NCI-H526 (cell line): ENCODE measurements at regions not wholly inside any gene's neighbourhood (a gene's known extent, or its start where the extent isn't known, plus 50 kb on each side); places are given as distances from the start of the nearest gene placed in this dataset.
"Not testable (repeated sequence)": the region's sequence is repeated elsewhere in the genome, so short reads cannot be mapped to it uniquely, and the experiment has no call there.

ENCODE experiments used
- DNase-seq, 2 experiments: peaks; one replicate each; lab custom pipeline; 2025; lab: John Stamatoyannopoulos, UW

GRCh38 chr2:34549710-34550345 is 950.7 kb upstream of the FAM98A start:
- DNase-seq, result no peak

GRCh38 chr2:34547900-34548299 is 948.8 kb upstream of the FAM98A start:
- no peak for DNase-seq

GRCh38 chr2:34547340-34547739 is 948.2 kb upstream of the FAM98A start:
- DNase-seq, result peak in 1 of 2 experiments; percentile 8

- DNase-seq, result peak; percentile 22 to 24
These were observed 946.5 kb upstream of the FAM98A start for GRCh38 chr2:34545486-34546136.

GRCh38 chr2:34534761-34535160 is 935.7 kb upstream of the FAM98A start:
- no peak for DNase-seq

- no peak for DNase-seq
These were observed 935.2 kb upstream of the FAM98A start for GRCh38 chr2:34534341-34534740.

GRCh38 chr2:34533585-34534183 is 934.6 kb upstream of the FAM98A start:
- no peak for DNase-seq

- no peak for DNase-seq
These were observed 930.9 kb upstream of the FAM98A start for GRCh38 chr2:34529965-34530364.

- no peak for DNase-seq
These were observed 924.9 kb upstream of the FAM98A start for GRCh38 chr2:34523958-34524514.

- DNase-seq, result no peak
These were observed 920.6 kb upstream of the FAM98A start for GRCh38 chr2:34519659-34520058.

GRCh38 chr2:34498561-34498960 is 899.5 kb upstream of the FAM98A start:
- no peak for DNase-seq

GRCh38 chr2:34494192-34494591 is 895.1 kb upstream of the FAM98A start:
- not testable (repeated sequence) for DNase-seq

GRCh38 chr2:34492561-34493455 is 893.7 kb upstream of the FAM98A start:
- DNase-seq, result no peak

- DNase-seq, result no peak
These were observed 887.9 kb upstream of the FAM98A start for GRCh38 chr2:34486965-34487364.

- no peak for DNase-seq
These were observed 882.4 kb upstream of the FAM98A start for GRCh38 chr2:34481542-34481941.

- DNase-seq, result no peak
These were observed 881.3 kb upstream of the FAM98A start for GRCh38 chr2:34480366-34480765.

GRCh38 chr2:34475156-34475555 is 876.1 kb upstream of the FAM98A start:
- no peak for DNase-seq

GRCh38 chr2:34474646-34475045 is 875.5 kb upstream of the FAM98A start:
- no peak for DNase-seq

GRCh38 chr2:34447097-34447496 is 848.0 kb upstream of the FAM98A start:
- DNase-seq, result no peak

GRCh38 chr2:34423301-34423700 is 824.2 kb upstream of the FAM98A start:
- DNase-seq, result no peak

- DNase-seq, result no peak
These were observed 820.8 kb upstream of the FAM98A start for GRCh38 chr2:34419856-34420255.

GRCh38 chr2:34416856-34417255 is 817.8 kb upstream of the FAM98A start:
- DNase-seq, result no peak
